HG02938 (cell line): ENCODE measurements at regions not wholly inside any gene's neighbourhood (a gene's known extent, or its start where the extent isn't known, plus 50 kb on each side); places are given as distances from the start of the nearest gene placed in this dataset.

Experiments used
- ATAC-seq: cut with Tn5 transposase; IDR thresholded peaks from one replicate; pipeline ENCODE4 v1.9.1; 2021; ENCODE audit warnings: mild to moderate bottlenecking, moderate library complexity; ENCODE audit not compliant: unreplicated experiment

- ATAC-seq: no peak
Observed at GRCh38 chr7:46839651-46840050, 742.3 kb downstream of the TNS3 start.

GRCh38 chr7:46838463-46838862, 743.4 kb downstream of the TNS3 start:
- no peak for ATAC-seq

- ATAC-seq: no peak
Observed at GRCh38 chr7:46835556-46835955, 746.4 kb downstream of the TNS3 start.

- no peak for ATAC-seq
Observed at GRCh38 chr7:46834921-46835320, 747.0 kb downstream of the TNS3 start.

GRCh38 chr7:46833197-46833596, 748.7 kb downstream of the TNS3 start:
- no peak for ATAC-seq

- ATAC-seq: no peak
Observed at GRCh38 chr7:46832136-46832535, 749.8 kb downstream of the TNS3 start.

GRCh38 chr7:46819819-46820218, 762.1 kb downstream of the TNS3 start:
- ATAC-seq: no peak

GRCh38 chr7:46814516-46815250, 767.2 kb downstream of the TNS3 start:
- no peak for ATAC-seq

- no peak for ATAC-seq
Observed at GRCh38 chr7:46812101-46812675, 769.7 kb downstream of the TNS3 start.

GRCh38 chr7:46811529-46811928, 770.4 kb downstream of the TNS3 start:
- no peak for ATAC-seq

GRCh38 chr7:46810986-46811385, 770.9 kb downstream of the TNS3 start:
- ATAC-seq: no peak

GRCh38 chr7:46809886-46810285, 772.0 kb downstream of the TNS3 start:
- no peak for ATAC-seq

GRCh38 chr7:46806856-46807255, 775.1 kb downstream of the TNS3 start:
- ATAC-seq: no peak

- no peak for ATAC-seq
Observed at GRCh38 chr7:46802479-46802878, 779.4 kb downstream of the TNS3 start.

GRCh38 chr7:46791188-46791587, 790.7 kb downstream of the TNS3 start:
- no peak for ATAC-seq

- ATAC-seq: no peak
Observed at GRCh38 chr7:46786995-46787394, 794.9 kb downstream of the TNS3 start.

GRCh38 chr7:46786221-46786954, 795.5 kb downstream of the TNS3 start:
- no peak for ATAC-seq

GRCh38 chr7:46784732-46785131, 797.2 kb downstream of the TNS3 start:
- ATAC-seq: no peak

GRCh38 chr7:46781901-46782439, 799.9 kb downstream of the TNS3 start:
- no peak for ATAC-seq

- no peak for ATAC-seq
Observed at GRCh38 chr7:46776790-46777189, 805.1 kb downstream of the TNS3 start.

GRCh38 chr7:46775776-46776175, 806.1 kb downstream of the TNS3 start:
- ATAC-seq: no peak

GRCh38 chr7:46775020-46775419, 806.9 kb downstream of the TNS3 start:
- no peak for ATAC-seq
